DMS 273 treated with DMSO at 0.1 percent for 48 hours (cell line): ENCODE measurements at regions not wholly inside any gene's neighbourhood (a gene's known extent, or its start where the extent isn't known, plus 50 kb on each side); places are given as distances from the start of the nearest gene placed in this dataset.

Experiments
- DNase-seq: peaks from one replicate; lab custom pipeline; 2025; lab: John Stamatoyannopoulos, UW

- no peak for DNase-seq
These were observed 281.4 kb downstream of the SMOC2 start for GRCh38 chr6:168722397-168722796.

GRCh38 chr6:168721571-168721970, 280.6 kb downstream of the SMOC2 start:
- no peak for DNase-seq

DNA sequence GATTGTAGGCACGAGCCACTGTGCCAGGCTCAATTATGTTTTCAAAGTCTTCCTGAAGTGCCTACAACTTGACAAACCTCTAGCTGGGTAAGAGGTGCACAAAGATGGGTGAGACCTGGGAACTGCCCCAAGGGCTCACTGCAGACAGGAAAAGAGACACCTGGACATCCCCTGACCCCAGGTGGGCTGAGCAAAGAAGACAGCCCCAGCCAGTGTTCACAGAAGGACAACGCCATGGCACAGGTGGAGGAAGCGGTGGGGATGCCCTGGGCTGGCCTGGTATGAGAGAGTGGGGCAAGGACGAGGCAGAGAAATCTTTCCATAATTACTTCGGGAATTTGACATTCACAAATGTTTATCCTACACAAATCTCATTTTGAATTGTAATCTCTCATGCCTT, 278.9 kb downstream of the SMOC2 start:
- no peak for DNase-seq

- no peak for DNase-seq
These were observed 278.0 kb downstream of the SMOC2 start for GRCh38 chr6:168718821-168719475.
